ENCODE measurements at regions not wholly inside any gene's neighbourhood (a gene's known extent, or its start where the extent isn't known, plus 50 kb on each side); places are given as distances from the start of the nearest gene placed in this dataset.

- DNase-seq = no peak
Observed at GRCh38 chr15:29556380-29556779, 265.9 kb downstream of the TJP1 start.

- DNase-seq = no peak
Observed at GRCh38 chr15:29554531-29554930, 267.7 kb downstream of the TJP1 start.

- no peak for DNase-seq
Observed at GRCh38 chr15:29550834-29551465, 271.3 kb downstream of the TJP1 start.

- no peak for DNase-seq
Observed at GRCh38 chr15:29548006-29548405, 274.3 kb downstream of the TJP1 start.

- no peak for DNase-seq
Observed at GRCh38 chr15:29544513-29545128, 275.0 kb upstream of the NSMCE3 start.

GRCh38 chr15:29542994-29543393 lies 273.4 kb upstream of the NSMCE3 start:
- no peak for DNase-seq

- DNase-seq = no peak
Observed at GRCh38 chr15:29541309-29541708, 271.7 kb upstream of the NSMCE3 start.

GRCh38 chr15:29540479-29540878 lies 270.9 kb upstream of the NSMCE3 start:
- no peak for DNase-seq

GRCh38 chr15:29539736-29540135 lies 270.1 kb upstream of the NSMCE3 start:
- no peak for DNase-seq

GRCh38 chr15:29538044-29538443 lies 268.4 kb upstream of the NSMCE3 start:
- DNase-seq = no peak

GRCh38 chr15:29535952-29536351 lies 266.3 kb upstream of the NSMCE3 start:
- no peak for DNase-seq

GRCh38 chr15:29534378-29534777 lies 264.8 kb upstream of the NSMCE3 start:
- DNase-seq = no peak

- DNase-seq = no peak
Observed at GRCh38 chr15:29533647-29534046, 264.0 kb upstream of the NSMCE3 start.

GRCh38 chr15:29532296-29532695 lies 262.7 kb upstream of the NSMCE3 start:
- peak in 3 of 58 donors; percentile 2 to 30 (median 9) for DNase-seq

GRCh38 chr15:29530966-29531365 lies 261.3 kb upstream of the NSMCE3 start:
- no peak for DNase-seq

GRCh38 chr15:29529043-29529442 lies 259.4 kb upstream of the NSMCE3 start:
- DNase-seq = no peak

GRCh38 chr15:29528276-29528675 lies 258.7 kb upstream of the NSMCE3 start:
- DNase-seq = peak in 14 of 58 donors; percentile 3 to 42 (median 13)

GRCh38 chr15:29526802-29527201 lies 257.2 kb upstream of the NSMCE3 start:
- no peak for DNase-seq

- DNase-seq = no peak
Observed at GRCh38 chr15:29522373-29523276, 253.0 kb upstream of the NSMCE3 start.

GRCh38 chr15:29518442-29518841 lies 248.8 kb upstream of the NSMCE3 start:
- DNase-seq = no peak

- DNase-seq = no peak
Observed at GRCh38 chr15:29517829-29518228, 248.2 kb upstream of the NSMCE3 start.

GRCh38 chr15:29516929-29517328 lies 247.3 kb upstream of the NSMCE3 start:
- no peak for DNase-seq
